NCI-H2227 (cell line): ENCODE measurements at regions not wholly inside any gene's neighbourhood (a gene's known extent, or its start where the extent isn't known, plus 50 kb on each side); places are given as distances from the start of the nearest gene placed in this dataset.

Experiments used
- DNase-seq: peaks from one replicate; lab custom pipeline; 2025; ENCODE audit not compliant: unreplicated experiment; lab: John Stamatoyannopoulos, UW

DNA sequence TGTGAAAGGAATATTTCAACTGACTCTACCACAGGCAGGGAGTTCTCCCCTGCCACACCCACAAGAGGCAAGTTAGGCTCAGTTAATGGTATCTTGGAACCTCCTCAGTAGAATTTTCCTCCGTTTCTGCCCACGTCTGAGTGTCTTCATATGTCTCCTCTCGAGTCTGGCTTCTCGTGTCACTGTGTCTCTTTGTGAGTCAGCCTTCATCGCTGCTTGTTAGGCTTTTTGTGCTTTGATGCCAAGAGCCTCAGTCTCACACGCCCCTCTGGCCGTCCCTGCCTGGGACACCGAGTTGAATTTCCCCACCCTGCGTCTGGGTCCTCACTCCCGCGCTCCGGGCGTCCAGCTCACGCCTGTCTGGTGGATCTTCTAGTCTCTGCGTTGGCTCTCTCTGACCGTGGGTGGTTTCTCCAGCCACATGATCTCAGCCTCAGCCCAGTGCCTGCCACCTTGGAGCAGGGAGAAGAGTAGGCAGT lies 125.7 kb upstream of the GADD45A start:
- DNase-seq: no peak

DNA sequence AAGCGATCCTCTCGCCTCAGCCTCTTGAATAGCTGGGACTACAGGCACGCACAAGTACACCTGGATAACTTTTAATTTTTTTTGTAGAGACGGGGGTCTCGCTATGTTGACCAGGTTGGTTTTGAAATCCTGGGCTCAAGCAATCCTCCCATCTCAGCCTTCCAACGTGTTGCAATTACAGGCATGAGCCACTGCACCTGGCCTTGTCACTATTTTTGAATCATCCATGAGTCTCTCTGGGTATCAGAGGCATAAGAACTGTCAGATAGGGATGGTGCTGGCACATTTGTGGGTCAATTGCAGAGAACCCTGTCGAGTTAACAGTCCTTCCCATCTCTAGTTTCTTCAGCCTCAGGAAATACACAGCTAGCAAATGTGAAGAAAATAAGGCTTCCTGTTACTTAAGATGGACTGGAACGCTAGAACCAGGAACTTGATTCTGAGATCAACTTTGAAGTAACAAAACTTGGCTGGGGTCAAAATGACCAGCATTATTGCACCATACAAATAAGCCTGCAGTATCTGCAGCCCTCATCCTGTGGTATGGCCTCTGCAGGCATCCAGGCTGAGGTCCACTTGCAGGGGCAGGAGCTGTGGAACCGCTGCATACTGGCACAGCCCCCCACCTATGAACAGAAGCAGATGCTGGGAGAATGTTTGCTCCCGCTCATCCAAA lies 124.3 kb upstream of the GADD45A start:
- DNase-seq: no peak

DNA sequence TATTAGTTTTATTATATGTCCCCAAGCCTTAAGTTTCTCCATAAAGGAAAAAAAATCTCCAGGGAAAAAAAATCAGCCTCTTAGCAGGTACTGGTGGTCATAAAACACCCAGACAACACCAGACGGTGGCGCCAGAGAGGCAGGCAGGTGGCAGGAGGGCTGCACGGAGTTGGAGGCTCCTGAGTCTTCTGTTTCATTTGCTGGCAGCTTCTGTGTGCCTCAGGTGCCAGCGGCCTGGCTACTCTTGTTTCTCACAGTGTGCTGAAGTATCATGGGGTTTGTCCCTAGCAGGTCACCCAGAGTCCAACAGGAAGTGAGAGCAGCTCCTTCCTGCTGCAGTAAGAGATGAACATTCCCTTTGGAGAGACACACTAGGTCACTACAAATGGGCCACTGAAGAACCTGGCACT lies 123.3 kb upstream of the GADD45A start:
- peak; percentile 78 for DNase-seq

DNA sequence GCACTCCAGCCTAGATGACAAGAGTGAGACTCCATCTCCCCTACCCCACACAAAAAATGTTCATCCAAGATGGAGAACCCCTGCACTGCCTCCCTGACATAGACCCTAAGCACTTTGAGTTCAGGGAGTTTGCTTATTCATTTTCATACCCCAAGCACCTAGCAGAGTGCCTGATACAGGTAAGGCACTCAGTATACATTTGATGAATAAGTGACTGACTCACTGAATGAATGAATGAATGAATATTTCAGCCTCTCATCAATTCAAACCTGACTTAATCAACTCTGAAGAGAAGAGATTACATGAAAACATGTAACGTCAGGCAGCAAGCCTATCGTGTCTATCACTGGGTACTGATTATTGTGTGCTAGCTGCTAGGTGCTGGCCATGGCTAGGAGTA lies 121.3 kb upstream of the GADD45A start:
- no peak for DNase-seq

- DNase-seq: no peak
Measured at GRCh38 chr1:67564193-67564592, 120.8 kb upstream of the GADD45A start.

DNA sequence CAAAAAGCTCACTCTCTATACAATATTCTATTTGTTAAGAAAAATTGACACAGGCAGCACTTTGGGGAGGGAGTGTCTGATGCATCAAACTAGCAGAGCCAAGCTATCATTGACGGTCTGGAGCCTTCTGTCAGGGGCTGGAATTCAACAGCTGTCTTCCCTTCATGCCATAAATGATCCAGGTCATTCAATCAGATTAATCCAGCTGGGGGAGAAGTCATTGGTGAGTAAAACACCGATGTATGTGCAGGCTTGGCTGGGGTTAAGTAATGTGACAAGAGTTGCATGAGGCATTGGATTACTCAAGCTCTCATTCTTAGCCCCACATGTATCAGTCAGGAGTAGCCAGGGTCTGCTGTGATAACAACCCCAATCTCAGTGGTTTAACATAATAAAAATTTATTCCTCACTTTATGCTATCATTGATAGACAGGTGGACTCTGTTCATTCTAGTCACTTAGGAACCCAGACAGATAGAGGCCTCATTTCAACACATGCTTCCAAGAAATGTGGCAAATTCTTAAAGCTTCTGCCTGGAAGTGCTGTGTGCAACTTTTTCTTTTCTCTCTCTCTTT lies 118.1 kb upstream of the GADD45A start:
- no peak for DNase-seq

DNA sequence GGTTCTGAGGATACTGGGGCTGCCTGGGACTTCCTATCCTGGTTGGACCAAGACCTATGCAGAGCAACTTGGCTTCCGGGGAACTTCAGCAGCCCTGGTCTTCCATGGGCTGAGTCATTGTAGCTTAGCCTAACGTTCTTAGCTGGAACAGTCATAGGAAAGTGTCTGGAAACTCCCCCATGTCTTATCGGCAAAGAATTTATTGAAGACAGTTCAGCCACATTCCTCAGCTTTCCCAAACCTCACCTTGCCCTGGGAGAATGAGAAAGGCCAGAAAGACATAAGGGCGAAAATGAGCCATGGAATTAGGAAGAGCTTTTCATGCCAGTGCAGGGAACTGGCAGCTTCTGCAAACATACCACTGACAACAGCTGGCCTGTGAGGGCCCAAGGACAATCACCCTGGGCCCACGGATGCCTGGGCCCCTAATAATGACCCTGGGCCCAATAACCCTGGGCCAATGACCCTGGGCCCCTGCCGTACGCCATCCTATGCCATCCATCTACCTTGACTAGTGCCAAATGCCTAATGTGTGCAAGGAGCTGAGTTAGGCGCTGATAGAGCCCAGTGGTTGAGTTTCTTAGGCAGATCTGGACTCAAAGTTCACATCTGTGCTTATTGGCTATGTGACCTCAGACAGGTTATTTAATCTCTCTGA lies 114.4 kb upstream of the GADD45A start:
- DNase-seq: no peak

DNA sequence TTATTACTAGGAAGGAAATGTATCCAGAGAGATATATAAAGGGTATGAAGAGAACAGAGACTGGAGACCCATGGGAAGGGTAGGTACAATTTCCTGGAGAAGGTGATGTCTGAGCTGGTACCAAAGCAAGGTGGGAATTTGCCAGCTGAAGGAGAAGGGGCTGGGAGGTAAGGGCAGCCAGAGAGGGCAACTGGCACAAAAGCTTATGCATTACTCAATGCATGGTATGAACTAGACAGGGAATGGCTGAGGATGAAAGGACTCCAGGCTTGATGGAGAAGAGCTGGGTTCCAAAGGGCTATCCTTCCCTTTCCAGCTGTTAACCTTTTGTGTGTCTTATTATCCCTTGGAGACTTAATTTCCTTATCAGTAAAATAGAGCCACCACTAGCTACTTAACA lies 113.6 kb upstream of the GADD45A start:
- DNase-seq: no peak

GRCh38 chr1:67571901-67572593 lies 113.0 kb upstream of the GADD45A start:
- DNase-seq: no peak

- DNase-seq: no peak
Measured at GRCh38 chr1:67572594-67573221, 112.3 kb upstream of the GADD45A start.

DNA sequence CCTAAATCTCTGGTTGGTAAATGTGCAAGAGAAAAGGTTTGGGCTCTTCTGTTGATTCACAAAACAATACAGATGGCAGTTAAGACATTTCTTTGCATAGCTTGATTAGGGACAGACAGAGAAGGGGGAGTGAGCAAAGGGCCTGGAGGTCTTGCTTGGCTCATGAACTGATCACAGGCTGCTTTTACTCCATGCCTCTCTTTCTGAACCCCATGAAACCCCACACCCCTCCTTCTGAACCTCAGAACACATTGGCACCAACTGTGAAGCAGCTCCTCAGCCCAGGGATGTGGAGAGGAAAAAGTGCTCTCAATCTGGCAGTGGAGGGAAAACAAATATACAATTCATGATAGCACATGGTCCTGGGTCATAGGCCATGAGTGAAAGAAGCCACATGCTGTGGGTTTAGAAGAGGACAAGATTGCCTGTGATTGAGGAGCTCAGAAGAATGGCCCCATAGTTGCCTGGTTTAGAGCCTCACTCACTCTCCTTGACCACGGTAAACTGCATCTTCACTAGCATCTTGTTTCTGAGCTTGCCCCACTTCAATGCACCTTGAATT lies 111.6 kb upstream of the GADD45A start:
- no peak for DNase-seq

- no peak for DNase-seq
Measured at GRCh38 chr1:67574221-67574620, 110.8 kb upstream of the GADD45A start.

GRCh38 chr1:67575861-67576260 lies 109.1 kb upstream of the GADD45A start:
- no peak for DNase-seq

DNA sequence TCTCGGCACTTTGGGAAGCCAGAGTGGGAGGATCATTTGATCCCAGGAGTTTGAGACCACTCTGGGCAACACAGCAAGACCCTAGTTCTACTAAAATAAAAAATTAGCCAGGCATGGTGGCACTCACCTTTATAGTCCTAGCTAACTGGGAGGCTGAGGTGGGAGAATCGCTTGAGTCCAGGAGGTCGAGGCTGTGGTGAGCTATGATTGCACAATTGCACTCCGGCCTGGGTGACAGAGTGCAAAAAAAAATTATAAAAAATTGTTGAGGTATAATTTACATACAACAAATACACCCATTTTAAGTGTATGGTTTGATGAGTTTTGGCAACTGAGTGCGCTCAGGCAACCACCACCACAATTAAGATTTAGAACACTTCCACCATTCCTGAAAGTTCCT lies 108.5 kb upstream of the GADD45A start:
- no peak for DNase-seq

- no peak for DNase-seq
Measured at GRCh38 chr1:67577646-67578045, 107.4 kb upstream of the GADD45A start.

DNA sequence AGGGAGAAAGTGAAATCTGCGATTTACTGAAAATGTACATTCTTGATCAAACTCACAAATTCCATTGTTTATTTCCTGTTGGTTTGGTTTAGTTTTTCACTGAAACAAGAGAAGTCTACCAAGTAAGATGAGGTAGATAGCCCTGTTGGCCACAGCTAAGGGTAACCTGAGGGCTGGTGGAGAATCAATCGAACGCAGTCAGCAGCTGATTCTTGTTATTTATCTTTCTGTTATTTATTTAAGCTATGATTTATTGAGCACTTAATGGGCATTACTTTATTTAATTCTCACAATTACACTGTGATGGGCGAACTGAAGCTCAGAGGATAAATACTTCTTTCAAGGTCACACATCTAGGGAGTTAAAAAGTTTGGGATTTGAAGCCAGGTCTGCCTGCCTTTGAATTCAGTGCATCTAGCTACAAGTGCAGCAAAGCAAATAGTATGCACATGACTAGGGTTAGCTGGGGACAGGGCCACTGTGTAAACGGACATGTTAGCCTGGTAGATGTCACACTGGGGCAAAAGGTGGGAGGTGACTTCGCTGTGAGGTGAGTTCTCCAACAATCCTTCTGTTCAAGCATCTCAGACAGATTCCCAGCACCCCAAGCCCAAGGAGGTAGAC lies 106.5 kb upstream of the GADD45A start:
- DNase-seq: no peak

DNA sequence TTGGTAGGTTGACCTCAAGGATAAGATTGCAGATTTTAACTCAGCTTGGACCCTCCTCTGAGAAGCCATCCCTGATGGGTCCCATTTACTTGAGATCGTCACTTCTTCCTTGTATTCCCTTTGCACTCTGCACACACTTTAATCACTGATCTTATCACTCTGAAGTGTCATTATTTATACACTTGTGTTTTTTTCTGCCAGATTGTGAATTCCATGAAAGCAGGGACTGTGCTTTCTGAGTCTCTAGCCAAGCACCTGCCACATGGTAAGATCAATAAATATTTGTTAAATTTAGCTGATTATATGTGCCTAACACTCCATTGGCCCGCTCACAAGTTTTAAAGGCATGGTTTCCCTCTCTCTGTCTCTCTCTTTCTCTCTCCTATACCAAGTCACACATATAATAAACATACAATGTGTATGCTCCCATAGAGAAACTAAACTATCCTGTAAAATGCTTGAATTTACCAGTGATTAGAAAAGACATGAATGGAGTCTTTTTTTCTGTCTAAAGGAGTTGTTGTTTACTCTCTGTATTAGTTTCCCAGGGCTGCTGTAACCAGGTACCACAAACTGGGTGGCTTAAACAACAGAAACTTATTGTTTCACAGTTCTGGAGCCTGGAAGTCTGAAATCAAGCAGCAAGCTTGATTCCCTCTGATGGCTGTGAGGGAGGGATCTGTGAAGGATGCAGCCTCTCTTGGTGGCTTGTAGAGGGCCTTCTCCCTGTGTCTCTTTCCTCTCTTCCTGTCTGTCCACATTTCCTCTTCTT lies 105.2 kb upstream of the GADD45A start:
- DNase-seq: no peak

DNA sequence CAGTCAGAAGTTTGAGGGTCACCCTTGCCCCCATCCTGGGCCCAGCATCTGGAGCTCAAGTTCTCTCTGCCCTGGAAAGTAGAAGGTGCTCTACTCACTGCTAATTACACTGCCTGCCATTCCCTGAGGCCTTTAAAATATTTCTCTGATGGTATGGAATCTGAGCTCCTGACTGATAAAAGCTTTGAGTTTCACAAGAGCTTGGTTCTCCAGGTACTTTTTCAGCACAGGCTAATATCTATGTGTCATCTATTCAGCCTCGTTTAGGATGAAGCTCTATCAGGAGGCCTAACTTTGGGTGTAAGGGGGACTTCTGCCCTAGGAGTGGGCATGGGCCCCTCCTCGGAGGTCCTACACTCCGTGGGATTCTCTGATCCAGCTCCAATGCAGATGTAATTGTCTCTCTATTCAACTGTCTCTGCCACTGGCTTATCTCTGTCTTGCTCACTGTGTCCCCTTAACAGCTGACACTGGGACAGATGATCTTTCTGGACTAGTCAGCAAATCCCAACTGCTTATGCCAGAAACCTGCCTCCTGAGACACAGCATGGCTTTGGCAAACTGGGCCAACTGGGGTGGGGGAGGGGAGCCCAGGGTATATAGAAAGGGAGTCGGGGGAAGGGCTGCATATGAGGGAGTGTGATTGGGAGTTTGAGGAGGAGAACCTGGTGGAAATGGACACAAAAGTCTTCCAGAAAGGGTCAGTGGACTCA lies 104.2 kb upstream of the GADD45A start:
- DNase-seq: no peak
